CD4-positive, alpha-beta T cell treated with Interleukin-21 for 1 hour (primary cell): ENCODE measurements at regions not wholly inside any gene's neighbourhood (a gene's known extent, or its start where the extent isn't known, plus 50 kb on each side); places are given as distances from the start of the nearest gene placed in this dataset.

Experiments used
- DNase-seq: peaks from one replicate; pipeline ENCODE4 v3.0.0-alpha.2; 2020

GRCh38 chr5:87851603-87852002 is 417.0 kb downstream of the TMEM161B start:
- no peak for DNase-seq

GRCh38 chr5:87850843-87851242 is 417.8 kb downstream of the TMEM161B start:
- no peak for DNase-seq

GRCh38 chr5:87845734-87846133 is 422.9 kb downstream of the TMEM161B start:
- DNase-seq: no peak

GRCh38 chr5:87844866-87845265 is 423.8 kb downstream of the TMEM161B start:
- DNase-seq: no peak

GRCh38 chr5:87844449-87844848 is 424.2 kb downstream of the TMEM161B start:
- DNase-seq: no peak

- DNase-seq: no peak
Observed at GRCh38 chr5:87836696-87837095, 424.0 kb upstream of the CCNH start.

GRCh38 chr5:87831499-87831898 is 418.8 kb upstream of the CCNH start:
- no peak for DNase-seq

GRCh38 chr5:87829217-87829551 is 416.5 kb upstream of the CCNH start:
- no peak for DNase-seq

GRCh38 chr5:87828545-87829216 is 416.0 kb upstream of the CCNH start:
- DNase-seq: no peak

GRCh38 chr5:87827539-87827938 is 414.8 kb upstream of the CCNH start:
- DNase-seq: no peak

GRCh38 chr5:87826507-87826906 is 413.8 kb upstream of the CCNH start:
- DNase-seq: no peak

- no peak for DNase-seq
Observed at GRCh38 chr5:87825583-87825982, 412.9 kb upstream of the CCNH start.

- no peak for DNase-seq
Observed at GRCh38 chr5:87807783-87808182, 395.1 kb upstream of the CCNH start.

GRCh38 chr5:87803352-87803751 is 390.6 kb upstream of the CCNH start:
- no peak for DNase-seq

- no peak for DNase-seq
Observed at GRCh38 chr5:87791869-87792268, 379.1 kb upstream of the CCNH start.

- DNase-seq: no peak
Observed at GRCh38 chr5:87788416-87788815, 375.7 kb upstream of the CCNH start.

- DNase-seq: no peak
Observed at GRCh38 chr5:87787625-87788256, 375.0 kb upstream of the CCNH start.

- DNase-seq: no peak
Observed at GRCh38 chr5:87787086-87787485, 374.4 kb upstream of the CCNH start.

- DNase-seq: no peak
Observed at GRCh38 chr5:87786471-87786870, 373.7 kb upstream of the CCNH start.

- DNase-seq: no peak
Observed at GRCh38 chr5:87785554-87786335, 373.0 kb upstream of the CCNH start.

- no peak for DNase-seq
Observed at GRCh38 chr5:87784879-87785495, 372.3 kb upstream of the CCNH start.

- DNase-seq: no peak
Observed at GRCh38 chr5:87784311-87784710, 371.6 kb upstream of the CCNH start.

- DNase-seq: no peak
Observed at GRCh38 chr5:87782916-87783315, 370.2 kb upstream of the CCNH start.

GRCh38 chr5:87781976-87782375 is 369.2 kb upstream of the CCNH start:
- DNase-seq: no peak
